22Rv1 (cell line): ENCODE measurements at regions not wholly inside any gene's neighbourhood (a gene's known extent, or its start where the extent isn't known, plus 50 kb on each side); places are given as distances from the start of the nearest gene placed in this dataset.

Experiments
- ZFX ChIP-seq: fragments of 450-650 bp; IDR thresholded peaks from 2 replicates; pipeline ENCODE4 v1.6.1; 2017; ENCODE audit warnings: antibody characterized with exemption, borderline replicate concordance
- TF ChIP-seq, protein P1 (sequence below): fragments of 450-650 bp; IDR thresholded peaks from 2 replicates; pipeline ENCODE4 v1.5.1; 2017; ENCODE audit warnings: mild to moderate bottlenecking

DNA sequence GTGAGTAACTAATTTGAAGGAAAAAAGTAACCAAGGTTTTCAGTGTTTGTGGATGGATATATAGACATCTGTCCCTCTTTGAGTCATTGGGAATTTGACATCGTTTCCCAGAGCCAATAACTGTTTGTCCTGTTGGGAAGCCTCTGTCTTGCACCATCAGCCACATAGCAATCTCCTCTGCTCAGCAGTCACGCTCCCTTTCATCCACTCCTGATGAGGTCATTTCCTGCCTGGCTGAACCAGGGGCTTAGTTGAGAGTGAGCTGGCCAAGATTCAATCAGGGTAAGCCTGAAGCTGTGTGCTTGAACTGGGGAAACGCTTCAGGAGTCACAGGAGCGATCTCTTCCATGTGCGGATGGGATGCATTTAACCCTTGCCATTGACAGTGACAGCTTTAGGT, 121.5 kb upstream of the FOXQ1 start:
- TF ChIP-seq, protein P1, sequence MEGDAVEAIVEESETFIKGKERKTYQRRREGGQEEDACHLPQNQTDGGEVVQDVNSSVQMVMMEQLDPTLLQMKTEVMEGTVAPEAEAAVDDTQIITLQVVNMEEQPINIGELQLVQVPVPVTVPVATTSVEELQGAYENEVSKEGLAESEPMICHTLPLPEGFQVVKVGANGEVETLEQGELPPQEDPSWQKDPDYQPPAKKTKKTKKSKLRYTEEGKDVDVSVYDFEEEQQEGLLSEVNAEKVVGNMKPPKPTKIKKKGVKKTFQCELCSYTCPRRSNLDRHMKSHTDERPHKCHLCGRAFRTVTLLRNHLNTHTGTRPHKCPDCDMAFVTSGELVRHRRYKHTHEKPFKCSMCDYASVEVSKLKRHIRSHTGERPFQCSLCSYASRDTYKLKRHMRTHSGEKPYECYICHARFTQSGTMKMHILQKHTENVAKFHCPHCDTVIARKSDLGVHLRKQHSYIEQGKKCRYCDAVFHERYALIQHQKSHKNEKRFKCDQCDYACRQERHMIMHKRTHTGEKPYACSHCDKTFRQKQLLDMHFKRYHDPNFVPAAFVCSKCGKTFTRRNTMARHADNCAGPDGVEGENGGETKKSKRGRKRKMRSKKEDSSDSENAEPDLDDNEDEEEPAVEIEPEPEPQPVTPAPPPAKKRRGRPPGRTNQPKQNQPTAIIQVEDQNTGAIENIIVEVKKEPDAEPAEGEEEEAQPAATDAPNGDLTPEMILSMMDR: no peak
- TF ChIP-seq ZFX: no peak
